ENCODE measurements at regions not wholly inside any gene's neighbourhood (a gene's known extent, or its start where the extent isn't known, plus 50 kb on each side); places are given as distances from the start of the nearest gene placed in this dataset.

GRCh38 chr14:56899829-56900228, 89.5 kb upstream of the OTX2 start:
- Histone ChIP-seq H3K4me3 (no peak overlapping the region), H3K27me3 (no peaks in the 10 kb centered on the region), H3K4me1 (no peaks in the 10 kb centered on the region), H3K27ac (no peak overlapping the region), H3K9me3 (no peaks in the 10 kb centered on the region), H3K36me3 (no peaks in the 10 kb centered on the region)
- intact Hi-C loops (cut with DNase I), result no loop called here
- no peak for DNase-seq (ENCODE audit: low spot score in 2 of 2)
- no peak for TF ChIP-seq CTCF (IDR thresholded peaks at IDR 0.05)

GRCh38 chr14:56896922-56897321, 86.6 kb upstream of the OTX2 start:
- no peaks in the 10 kb centered on the region for H3K9me3 ChIP-seq
- H3K27me3 ChIP-seq, result no peaks in the 10 kb centered on the region
- no peak for TF ChIP-seq CTCF (IDR thresholded peaks at IDR 0.05)
- DNase-seq (ENCODE audit: low spot score in 2 of 2), result no peak
- intact Hi-C loops (cut with DNase I), result no loop called here
- H3K4me3 ChIP-seq, result no peak overlapping the region
- no peaks in the 10 kb centered on the region for H3K36me3 ChIP-seq
- H3K4me1 ChIP-seq, result no peaks in the 10 kb centered on the region
- H3K27ac ChIP-seq, result no peak overlapping the region

- no peak overlapping the region for H3K27ac ChIP-seq
- no peaks in the 10 kb centered on the region for H3K4me1 ChIP-seq
- H3K36me3 ChIP-seq, result no peaks in the 10 kb centered on the region
- H3K27me3 ChIP-seq, result no peaks in the 10 kb centered on the region
- no peak for TF ChIP-seq CTCF (IDR thresholded peaks at IDR 0.05)
- intact Hi-C loops (cut with DNase I), result no loop called here
- no peak overlapping the region for H3K4me3 ChIP-seq
- DNase-seq (ENCODE audit: low spot score in 2 of 2), result no peak
- no peaks in the 10 kb centered on the region for H3K9me3 ChIP-seq
Observed at GRCh38 chr14:56896231-56896630, 86.0 kb upstream of the OTX2 start.

- Histone ChIP-seq H3K4me3 (no peak overlapping the region), H3K9me3 (no peaks in the 10 kb centered on the region), H3K27ac (no peak overlapping the region), H3K4me1 (no peaks in the 10 kb centered on the region), H3K27me3 (no peaks in the 10 kb centered on the region), H3K36me3 (no peaks in the 10 kb centered on the region)
- DNase-seq (ENCODE audit: low spot score in 2 of 2), result no peak
- TF ChIP-seq CTCF (IDR thresholded peaks at IDR 0.05), result no peak
- intact Hi-C loops (cut with DNase I), result no loop called here
Observed at GRCh38 chr14:56895154-56895553, 84.9 kb upstream of the OTX2 start.

GRCh38 chr14:56894591-56894991, 84.3 kb upstream of the OTX2 start:
- DNase-seq (ENCODE audit: low spot score in 2 of 2), result no peak
- Histone ChIP-seq H3K9me3 (no peaks in the 10 kb centered on the region), H3K27ac (no peak overlapping the region), H3K4me1 (no peaks in the 10 kb centered on the region), H3K27me3 (no peaks in the 10 kb centered on the region), H3K36me3 (no peaks in the 10 kb centered on the region), H3K4me3 (no peak overlapping the region)
- intact Hi-C loops (cut with DNase I), result no loop called here
- TF ChIP-seq CTCF (IDR thresholded peaks at IDR 0.05), result no peak

GRCh38 chr14:56892959-56893358, 82.7 kb upstream of the OTX2 start:
- Histone ChIP-seq H3K9me3 (no peaks in the 10 kb centered on the region), H3K4me3 (no peak overlapping the region), H3K27me3 (no peaks in the 10 kb centered on the region), H3K36me3 (no peaks in the 10 kb centered on the region), H3K4me1 (no peaks in the 10 kb centered on the region), H3K27ac (no peak overlapping the region)
- intact Hi-C loops (cut with DNase I), result no loop called here
- TF ChIP-seq CTCF (IDR thresholded peaks at IDR 0.05), result no peak
- no peak for DNase-seq (ENCODE audit: low spot score in 2 of 2)
